ENCODE measurements at regions not wholly inside any gene's neighbourhood (a gene's known extent, or its start where the extent isn't known, plus 50 kb on each side); places are given as distances from the start of the nearest gene placed in this dataset.

DNA sequence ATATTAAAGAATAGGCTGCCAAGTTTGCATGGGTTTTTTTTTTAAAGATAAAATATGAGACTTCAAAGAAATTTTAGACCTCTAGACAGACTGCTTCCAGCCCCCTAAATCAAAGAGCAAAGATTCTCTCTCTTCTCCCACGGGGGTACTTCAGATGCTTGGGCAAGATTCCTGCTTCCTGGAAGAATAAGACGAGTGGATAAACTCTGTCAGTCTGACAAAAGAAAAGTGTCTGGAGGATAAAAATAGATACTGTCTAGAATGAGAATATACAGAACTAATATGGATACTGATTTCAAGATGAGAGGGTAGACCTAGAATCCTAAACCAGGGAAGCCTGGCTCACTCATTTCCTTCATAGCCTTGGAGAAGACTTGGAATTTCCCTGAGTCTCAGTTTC, 435.1 kb downstream of the FOXO1 start (continued):
- TF ChIP-seq, protein P1, sequence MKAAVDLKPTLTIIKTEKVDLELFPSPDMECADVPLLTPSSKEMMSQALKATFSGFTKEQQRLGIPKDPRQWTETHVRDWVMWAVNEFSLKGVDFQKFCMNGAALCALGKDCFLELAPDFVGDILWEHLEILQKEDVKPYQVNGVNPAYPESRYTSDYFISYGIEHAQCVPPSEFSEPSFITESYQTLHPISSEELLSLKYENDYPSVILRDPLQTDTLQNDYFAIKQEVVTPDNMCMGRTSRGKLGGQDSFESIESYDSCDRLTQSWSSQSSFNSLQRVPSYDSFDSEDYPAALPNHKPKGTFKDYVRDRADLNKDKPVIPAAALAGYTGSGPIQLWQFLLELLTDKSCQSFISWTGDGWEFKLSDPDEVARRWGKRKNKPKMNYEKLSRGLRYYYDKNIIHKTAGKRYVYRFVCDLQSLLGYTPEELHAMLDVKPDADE (IDR thresholded peaks at IDR 0.05) = no peak
- no peak for TF ChIP-seq JUNB (IDR thresholded peaks at IDR 0.05; ENCODE audit: unreplicated experiment)
- no peak for TF ChIP-seq ZNF114 (CRISPR knock-in tag; IDR thresholded peaks at IDR 0.05)
- no peak for TF ChIP-seq NANOG (IDR thresholded peaks at IDR 0.05; ENCODE audit: borderline replicate concordance)

DNA sequence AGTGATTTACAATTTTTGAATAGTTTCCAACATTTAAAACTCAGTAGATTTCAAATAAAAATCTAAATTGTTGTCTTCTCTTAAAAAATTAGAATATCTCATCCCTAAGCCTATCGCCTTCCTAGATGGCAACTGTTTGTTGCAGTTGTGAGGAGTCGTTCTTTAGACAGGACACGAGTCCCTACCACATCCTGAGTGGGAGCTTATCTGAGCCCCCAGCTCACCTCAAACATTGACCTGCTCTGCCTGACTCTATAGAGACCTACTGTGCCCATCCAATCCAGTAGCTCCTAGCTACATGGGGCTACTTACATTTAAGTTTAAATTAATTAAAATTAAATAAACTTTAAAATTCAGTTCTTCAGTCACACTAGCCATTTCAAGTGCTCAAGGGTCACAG, 434.7 kb downstream of the FOXO1 start:
- no peaks in the 10 kb centered on the region for H4K20me1 ChIP-seq (replicated peaks; ENCODE audit: insufficient read depth)
- no peak overlapping the region for H2AFZ ChIP-seq
- no peaks in the 10 kb centered on the region for H3K27me3 ChIP-seq (ENCODE audit: insufficient read depth)
- Mint-ChIP-seq H3K9me3 (no peaks in the 10 kb centered on the region), H3K4me1 (peaks cover 3% of the 10 kb centered on the region; the same call in 2 of the 3 replicates), H3K27ac (no peak overlapping the region), H3K27me3 (ENCODE audit: insufficient read depth, low read depth, poor library complexity) (no peaks in the 10 kb centered on the region), H3K36me3 (ENCODE audit: low read depth) (no peaks in the 10 kb centered on the region), H3K4me3 (no peak overlapping the region)
- no peak overlapping the region for H3K4me2 ChIP-seq
- H3K27ac ChIP-seq (ENCODE audit: low read depth) = no peak overlapping the region
- no peaks in the 10 kb centered on the region; the same call in 1 of the 2 replicates for H3K9me2 ChIP-seq (ENCODE audit: insufficient read depth)
- no peaks in the 10 kb centered on the region for H3K4me1 ChIP-seq (ENCODE audit: insufficient read depth)
- H3K36me3 ChIP-seq (ENCODE audit: insufficient read depth) = no peaks in the 10 kb centered on the region
- ATAC-seq (no peak), DNase-seq (ENCODE audit: low spot score) (no peak)
- no peak overlapping the region for H3K4me3 ChIP-seq
- H3K79me2 ChIP-seq (replicated peaks; ENCODE audit: insufficient read depth) = no peaks in the 10 kb centered on the region
- H3F3A ChIP-seq (replicated peaks; ENCODE audit: low read depth) = no peaks in the 10 kb centered on the region
- TF ChIP-seq NANOG (IDR thresholded peaks at IDR 0.05; ENCODE audit: borderline replicate concordance) (no peak), JUNB (IDR thresholded peaks at IDR 0.05; ENCODE audit: unreplicated experiment) (no peak), EZH2 (IDR thresholded peaks at IDR 0.05; ENCODE audit: low read depth, unreplicated experiment) (no peak), EZH2phosphoT487 (IDR thresholded peaks at IDR 0.05; ENCODE audit: unreplicated experiment) (no peak)

DNA sequence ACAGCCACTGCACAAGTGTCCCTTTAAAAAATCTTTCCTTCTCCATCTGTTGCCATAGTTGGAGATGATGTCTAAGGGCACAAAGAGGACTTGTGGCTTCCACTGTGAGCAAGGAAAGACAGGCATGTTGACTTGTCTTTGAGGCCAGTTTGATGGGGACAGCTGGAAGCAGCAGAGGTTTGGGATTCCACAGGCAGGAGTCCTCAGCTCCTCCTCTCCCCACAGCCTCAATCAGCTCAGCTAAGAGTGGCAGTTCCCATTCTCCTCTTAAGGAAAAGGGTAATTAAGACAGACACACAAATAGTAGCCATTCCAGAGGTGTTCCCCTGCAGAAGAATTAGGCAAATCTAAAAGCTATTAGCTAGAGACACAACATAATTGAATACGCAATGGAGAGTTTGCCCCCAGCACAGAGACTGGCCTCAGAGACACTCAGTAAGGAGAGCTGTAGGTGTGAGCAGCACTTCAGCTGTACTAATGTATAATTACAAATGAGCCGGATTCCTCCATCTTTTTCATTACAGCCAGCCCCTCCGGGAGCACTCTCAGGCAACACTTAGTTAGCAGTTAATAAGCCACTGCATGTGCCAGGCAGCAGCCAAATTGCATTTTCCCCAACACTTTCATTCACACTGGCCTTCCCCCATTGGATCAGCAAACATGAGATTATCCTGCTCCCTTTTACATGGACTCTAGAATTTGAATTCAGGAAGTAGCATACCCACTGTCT, 434.0 kb downstream of the FOXO1 start:
- no peak for ATAC-seq
- TF ChIP-seq NANOG (IDR thresholded peaks at IDR 0.05; ENCODE audit: borderline replicate concordance) (no peak), JUNB (IDR thresholded peaks at IDR 0.05; ENCODE audit: unreplicated experiment) (no peak), ZNF114 (CRISPR knock-in tag; IDR thresholded peaks at IDR 0.05) (no peak), EZH2 (IDR thresholded peaks at IDR 0.05; ENCODE audit: low read depth, unreplicated experiment) (no peak)
- no peaks in the 10 kb centered on the region for H3K36me3 Mint-ChIP-seq (ENCODE audit: low read depth)

More for the DNA sequence above, 434.0 kb downstream of the FOXO1 start:
- no peak overlapping the region for H3K4me2 ChIP-seq
- no peaks in the 10 kb centered on the region for H4K20me1 ChIP-seq (replicated peaks; ENCODE audit: insufficient read depth)
- H3K4me1 ChIP-seq (ENCODE audit: insufficient read depth) = no peaks in the 10 kb centered on the region
- H3K4me3 ChIP-seq = no peak overlapping the region
- H3K27me3 ChIP-seq (ENCODE audit: insufficient read depth) = no peaks in the 10 kb centered on the region
- H3K36me3 ChIP-seq (ENCODE audit: insufficient read depth) = no peaks in the 10 kb centered on the region
- no peaks in the 10 kb centered on the region for H3F3A ChIP-seq (replicated peaks; ENCODE audit: low read depth)
- H3K27ac ChIP-seq (ENCODE audit: low read depth) = no peak overlapping the region
- no peak overlapping the region for H3K27ac Mint-ChIP-seq
- no peaks in the 10 kb centered on the region for H3K79me2 ChIP-seq (replicated peaks; ENCODE audit: insufficient read depth)
- H2AFZ ChIP-seq = no peak overlapping the region
- H3K9me2 ChIP-seq (ENCODE audit: insufficient read depth) = no peaks in the 10 kb centered on the region; the same call in 1 of the 2 replicates
- H3K4me3 Mint-ChIP-seq = no peak overlapping the region
- no peaks in the 10 kb centered on the region for H3K27me3 Mint-ChIP-seq (ENCODE audit: insufficient read depth, low read depth, poor library complexity)
- no peaks in the 10 kb centered on the region for H3K9me3 Mint-ChIP-seq
- no peak for DNase-seq (ENCODE audit: low spot score)
- peaks cover 3% of the 10 kb centered on the region; the same call in 2 of the 3 replicates for H3K4me1 Mint-ChIP-seq

Measured in GM23338 (cell line).